Left lung (tissue), 4 donors: ENCODE measurements at regions not wholly inside any gene's neighbourhood (a gene's known extent, or its start where the extent isn't known, plus 50 kb on each side); places are given as distances from the start of the nearest gene placed in this dataset.

ENCODE experiments used
- ATAC-seq: fragments of 200-7000 bp; cut with Tn5 transposase; one replicate; pipeline ENCODE4 v1.9.1; 2020; ENCODE audit warnings: moderate library complexity
- DNase-seq, 4 donors: peaks; one replicate each; pipeline ENCODE4 v3.0.0-alpha.2; 2013 to 2020
- H3K27ac ChIP-seq, 2 donors: fragments of 200-600 bp; sonication (generic) in 1 of 2; one replicate each; pipeline versions ENCODE4 v1.5.0 to v1.8.0; 2020 to 2021
- H3K27me3 ChIP-seq, 2 donors: fragments of 200-600 bp; sonication (generic) in 1 of 2; one replicate each; pipeline versions ENCODE4 v1.5.0 to v1.8.0; 2020 to 2021
- H3K36me3 ChIP-seq, 2 donors: fragments of 200-600 bp; sonication (generic) in 1 of 2; one replicate each; pipeline versions ENCODE4 v1.5.0 to v1.8.0; 2020 to 2021
- H3K4me1 ChIP-seq, 2 donors: fragments of 200-600 bp; one replicate each; pipeline ENCODE4 v1.8.0; 2021
- H3K4me3 ChIP-seq, 2 donors: fragments of 200-600 bp; sonication (generic) in 1 of 2; one replicate each; pipeline versions ENCODE4 v1.5.0 to v1.8.0; 2020 to 2021; ENCODE audit warnings: mild to moderate bottlenecking in 1 of 2
- H3K9me3 ChIP-seq, 2 donors: fragments of 200-600 bp; sonication (generic) in 1 of 2; one replicate each; pipeline versions ENCODE4 v1.5.0 to v1.8.0; 2020 to 2021
- intact Hi-C, 2 donors: fragments of 100-400 bp; cut with DNase I; formaldehyde crosslinking; loops; one replicate each; pipeline versions ENCODE4 v1.11.2 to v1.14.2; 2022
- TF ChIP-seq, protein P1 (sequence below), 2 donors: fragments of 200-600 bp; sonication (generic) in 1 of 2; IDR thresholded peaks; one replicate each; pipeline versions ENCODE4 v1.5.0 to v1.8.0; 2021; ENCODE audit warnings: antibody characterized with exemption in 2 of 2
- donor health status: DM: no; HTN: yes; CAD: no.
- donor health status: DM: no; HTN: no; CAD: no.

DNA sequence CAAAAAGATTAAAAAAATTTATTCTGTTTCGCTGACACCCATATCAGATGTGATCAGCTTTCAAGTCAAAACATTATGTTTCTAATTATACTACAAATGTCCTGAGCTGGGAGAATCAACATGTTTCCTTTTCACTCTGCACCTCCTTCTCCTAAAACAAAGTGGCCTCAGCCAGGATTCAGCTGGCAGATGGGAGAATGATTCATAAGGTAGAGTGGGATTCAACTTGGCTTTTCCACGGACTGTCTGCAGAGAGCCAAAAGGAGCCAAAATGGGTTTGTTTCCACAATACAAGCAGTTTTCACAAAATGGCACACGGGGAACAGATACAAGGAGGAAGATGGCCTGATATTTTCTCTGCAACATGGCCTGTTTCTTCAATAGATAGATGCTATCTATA lies 376.5 kb upstream of the PRKCQ start:
- Histone ChIP-seq H3K27ac (no peak overlapping the region), H3K36me3 (no peaks in the 10 kb centered on the region), H3K9me3 (no peaks in the 10 kb centered on the region), H3K27me3 (no peaks in the 10 kb centered on the region), H3K4me3 (no peak overlapping the region), H3K4me1 (peaks cover 0 to 7% of the 10 kb centered on the region in 2 donors)
- ATAC-seq (no peak), DNase-seq (no peak)
- intact Hi-C loops: no loop called here
- TF ChIP-seq, protein P1, sequence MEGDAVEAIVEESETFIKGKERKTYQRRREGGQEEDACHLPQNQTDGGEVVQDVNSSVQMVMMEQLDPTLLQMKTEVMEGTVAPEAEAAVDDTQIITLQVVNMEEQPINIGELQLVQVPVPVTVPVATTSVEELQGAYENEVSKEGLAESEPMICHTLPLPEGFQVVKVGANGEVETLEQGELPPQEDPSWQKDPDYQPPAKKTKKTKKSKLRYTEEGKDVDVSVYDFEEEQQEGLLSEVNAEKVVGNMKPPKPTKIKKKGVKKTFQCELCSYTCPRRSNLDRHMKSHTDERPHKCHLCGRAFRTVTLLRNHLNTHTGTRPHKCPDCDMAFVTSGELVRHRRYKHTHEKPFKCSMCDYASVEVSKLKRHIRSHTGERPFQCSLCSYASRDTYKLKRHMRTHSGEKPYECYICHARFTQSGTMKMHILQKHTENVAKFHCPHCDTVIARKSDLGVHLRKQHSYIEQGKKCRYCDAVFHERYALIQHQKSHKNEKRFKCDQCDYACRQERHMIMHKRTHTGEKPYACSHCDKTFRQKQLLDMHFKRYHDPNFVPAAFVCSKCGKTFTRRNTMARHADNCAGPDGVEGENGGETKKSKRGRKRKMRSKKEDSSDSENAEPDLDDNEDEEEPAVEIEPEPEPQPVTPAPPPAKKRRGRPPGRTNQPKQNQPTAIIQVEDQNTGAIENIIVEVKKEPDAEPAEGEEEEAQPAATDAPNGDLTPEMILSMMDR (IDR thresholded peaks at IDR 0.05): no peak

DNA sequence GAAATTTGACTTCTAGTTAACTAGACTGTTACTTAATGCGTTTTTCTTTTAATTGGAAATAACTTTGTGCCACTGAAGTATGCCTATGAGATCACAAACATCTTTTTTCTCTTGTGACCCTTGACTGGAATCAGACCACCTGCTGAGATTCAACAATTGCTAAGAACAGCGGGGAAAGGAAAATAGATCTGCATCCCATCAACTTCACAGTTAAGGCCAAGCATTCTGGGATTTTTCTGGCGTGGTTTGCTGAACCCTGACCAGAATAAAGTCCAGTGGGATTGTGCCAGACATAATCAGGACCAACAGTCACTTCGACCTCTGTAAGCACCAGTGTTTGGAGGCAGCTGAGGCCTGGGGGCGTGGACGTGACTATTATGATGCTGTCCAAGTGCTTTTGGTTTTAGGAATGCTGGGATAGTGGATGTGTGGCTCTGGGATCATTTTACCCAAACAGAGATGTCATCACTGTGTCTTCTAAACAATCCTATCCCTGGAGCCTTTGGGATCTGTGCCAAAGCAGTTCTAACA lies 373.3 kb upstream of the PRKCQ start:
- DNase-seq (peak in 2 of 4 donors; percentile 39 to 56), ATAC-seq (peak; percentile 65)
- intact Hi-C loops: no loop called here
- H3K36me3 ChIP-seq: no peaks in the 10 kb centered on the region
- TF ChIP-seq, protein P1 (IDR thresholded peaks at IDR 0.05): no peak
- no peak overlapping the region for H3K27ac ChIP-seq
- H3K4me1 ChIP-seq: peaks cover 0 to 5% of the 10 kb centered on the region in 2 donors
- no peaks in the 10 kb centered on the region for H3K27me3 ChIP-seq
- no peaks in the 10 kb centered on the region for H3K9me3 ChIP-seq
- no peak overlapping the region for H3K4me3 ChIP-seq

DNA sequence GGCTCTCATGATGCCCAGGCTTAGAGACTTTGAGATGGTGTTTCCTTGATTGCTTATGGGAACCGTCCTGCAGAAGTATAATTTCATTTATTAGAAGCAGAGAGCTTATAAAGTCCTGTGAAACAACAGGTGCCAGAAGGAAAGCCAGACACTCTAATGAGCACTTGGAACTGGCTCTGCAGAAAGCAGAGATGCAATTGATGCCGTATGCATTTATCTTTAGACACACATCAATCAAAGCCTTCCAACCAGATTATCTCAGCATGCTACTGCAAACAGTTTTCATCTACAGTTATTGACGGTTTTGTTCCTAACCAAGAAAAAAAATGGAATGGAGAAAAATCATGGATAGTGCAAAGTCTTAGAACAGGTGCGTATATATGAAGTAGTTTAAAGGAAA lies 371.7 kb upstream of the PRKCQ start:
- no peaks in the 10 kb centered on the region for H3K4me1 ChIP-seq
- no peak for DNase-seq
- no peak overlapping the region for H3K4me3 ChIP-seq
- no peak for ATAC-seq
- no peak overlapping the region for H3K27ac ChIP-seq
- intact Hi-C loops: no loop called here
- no peaks in the 10 kb centered on the region for H3K9me3 ChIP-seq
- H3K36me3 ChIP-seq: no peaks in the 10 kb centered on the region
- no peaks in the 10 kb centered on the region for H3K27me3 ChIP-seq
- TF ChIP-seq, protein P1 (IDR thresholded peaks at IDR 0.05): no peak

DNA sequence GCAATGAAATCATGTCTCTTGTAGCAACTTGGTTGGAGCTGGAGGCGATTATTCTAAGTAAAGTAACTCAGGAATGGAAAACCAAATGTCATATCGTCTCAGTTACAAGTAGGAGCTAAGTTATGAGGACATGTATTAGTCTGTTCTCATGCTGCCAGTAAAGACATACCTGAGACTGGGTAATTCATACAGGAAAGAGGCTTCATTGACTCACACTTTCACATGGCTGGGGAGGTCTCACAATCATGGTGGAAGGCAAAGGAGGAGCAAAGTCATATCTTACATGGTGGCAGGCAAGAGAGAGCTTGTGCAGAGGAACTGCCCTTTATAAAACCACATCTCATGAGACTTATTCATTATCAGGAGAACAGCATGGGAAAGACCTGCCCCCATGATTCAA lies 370.1 kb upstream of the PRKCQ start:
- DNase-seq (no peak), ATAC-seq (no peak)
- no peaks in the 10 kb centered on the region for H3K9me3 ChIP-seq
- no peaks in the 10 kb centered on the region for H3K36me3 ChIP-seq
- no peak overlapping the region for H3K4me3 ChIP-seq
- intact Hi-C loops: no loop called here
- no peak overlapping the region for H3K27ac ChIP-seq
- no peaks in the 10 kb centered on the region for H3K27me3 ChIP-seq
- TF ChIP-seq, protein P1 (IDR thresholded peaks at IDR 0.05): no peak
- H3K4me1 ChIP-seq: no peaks in the 10 kb centered on the region

DNA sequence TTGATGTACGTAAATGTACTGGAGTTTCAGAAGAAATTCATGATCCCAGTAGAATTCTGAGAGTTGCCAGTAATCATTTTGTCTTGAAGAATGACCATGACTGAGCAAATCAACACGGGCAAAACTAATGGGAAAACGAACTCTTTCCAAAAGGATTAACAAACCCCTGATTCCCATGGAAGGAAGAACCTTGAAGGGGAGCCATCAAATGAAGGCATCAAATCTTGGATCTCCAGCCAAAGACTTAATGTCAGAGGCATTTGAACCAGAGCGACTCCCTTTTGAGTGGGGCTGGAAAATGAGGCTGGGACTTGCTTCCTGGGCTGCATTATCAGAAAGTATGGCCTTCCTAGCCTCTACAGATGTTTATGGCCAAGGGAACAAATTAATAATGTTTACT lies 364.4 kb upstream of the PRKCQ start:
- intact Hi-C loops: no loop called here
- Histone ChIP-seq H3K27ac (no peak overlapping the region), H3K9me3 (no peaks in the 10 kb centered on the region), H3K27me3 (no peaks in the 10 kb centered on the region), H3K4me1 (no peaks in the 10 kb centered on the region), H3K36me3 (no peaks in the 10 kb centered on the region), H3K4me3 (no peak overlapping the region)
- DNase-seq (no peak), ATAC-seq (no peak)
- TF ChIP-seq, protein P1 (IDR thresholded peaks at IDR 0.05): no peak
